GM12875 (cell line): ENCODE measurements at regions not wholly inside any gene's neighbourhood (a gene's known extent, or its start where the extent isn't known, plus 50 kb on each side); places are given as distances from the start of the nearest gene placed in this dataset.

Experiments
- H3K4me3 ChIP-seq: one replicate; pipeline ENCODE4 v1.5.1; 2011; ENCODE audit warnings: low read depth, low read length, control low read depth
- TF ChIP-seq, protein P1 (sequence below): IDR thresholded peaks from 2 replicates; pipeline ENCODE4 v1.5.1; 2011; ENCODE audit warnings: low read depth, mild to moderate bottlenecking, control low read depth, inconsistent platforms, low read length, moderate library complexity, borderline replicate concordance; ENCODE audit not compliant: insufficient read depth

DNA sequence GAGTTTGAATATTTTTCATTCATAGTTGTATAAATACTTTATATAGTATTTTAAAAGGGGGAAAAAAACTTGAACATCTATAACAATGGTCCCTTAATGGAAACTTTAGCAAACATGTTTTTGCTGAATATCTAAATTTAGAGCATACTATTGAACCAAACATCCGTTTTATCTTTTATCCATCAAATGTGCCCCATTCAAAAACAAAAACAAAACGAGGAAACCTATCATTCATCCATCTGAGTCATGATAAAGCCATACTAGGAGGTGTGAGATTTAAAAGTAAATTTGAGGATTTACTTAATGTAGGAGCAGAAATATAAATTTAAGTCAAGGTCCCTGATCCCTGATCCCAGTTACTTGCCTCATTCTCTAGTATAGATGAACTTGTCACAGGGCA is 463.6 kb upstream of the MDFIC2 start:
- no peak overlapping the region for H3K4me3 ChIP-seq
- TF ChIP-seq, protein P1, sequence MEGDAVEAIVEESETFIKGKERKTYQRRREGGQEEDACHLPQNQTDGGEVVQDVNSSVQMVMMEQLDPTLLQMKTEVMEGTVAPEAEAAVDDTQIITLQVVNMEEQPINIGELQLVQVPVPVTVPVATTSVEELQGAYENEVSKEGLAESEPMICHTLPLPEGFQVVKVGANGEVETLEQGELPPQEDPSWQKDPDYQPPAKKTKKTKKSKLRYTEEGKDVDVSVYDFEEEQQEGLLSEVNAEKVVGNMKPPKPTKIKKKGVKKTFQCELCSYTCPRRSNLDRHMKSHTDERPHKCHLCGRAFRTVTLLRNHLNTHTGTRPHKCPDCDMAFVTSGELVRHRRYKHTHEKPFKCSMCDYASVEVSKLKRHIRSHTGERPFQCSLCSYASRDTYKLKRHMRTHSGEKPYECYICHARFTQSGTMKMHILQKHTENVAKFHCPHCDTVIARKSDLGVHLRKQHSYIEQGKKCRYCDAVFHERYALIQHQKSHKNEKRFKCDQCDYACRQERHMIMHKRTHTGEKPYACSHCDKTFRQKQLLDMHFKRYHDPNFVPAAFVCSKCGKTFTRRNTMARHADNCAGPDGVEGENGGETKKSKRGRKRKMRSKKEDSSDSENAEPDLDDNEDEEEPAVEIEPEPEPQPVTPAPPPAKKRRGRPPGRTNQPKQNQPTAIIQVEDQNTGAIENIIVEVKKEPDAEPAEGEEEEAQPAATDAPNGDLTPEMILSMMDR = no peak

DNA sequence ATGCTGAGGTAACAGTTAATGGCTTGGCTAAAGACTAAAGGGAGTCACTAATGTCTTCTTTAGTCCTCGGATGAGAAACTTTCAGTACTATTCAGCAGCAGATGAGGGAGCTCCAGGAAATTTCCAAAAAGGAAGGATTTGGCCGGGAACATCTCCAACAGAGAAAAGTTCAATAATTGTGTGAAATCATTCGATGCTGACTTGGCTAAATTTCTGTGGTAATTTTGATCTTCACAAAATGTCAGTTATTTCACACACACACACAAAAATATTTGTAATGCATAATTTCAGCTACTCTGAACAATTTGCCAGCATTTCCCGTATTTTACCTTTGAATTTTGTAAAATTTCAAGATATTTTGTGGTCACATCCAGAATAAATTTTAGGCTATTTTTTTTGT is 462.8 kb upstream of the MDFIC2 start:
- H3K4me3 ChIP-seq = no peak overlapping the region
- TF ChIP-seq, protein P1 = no peak

DNA sequence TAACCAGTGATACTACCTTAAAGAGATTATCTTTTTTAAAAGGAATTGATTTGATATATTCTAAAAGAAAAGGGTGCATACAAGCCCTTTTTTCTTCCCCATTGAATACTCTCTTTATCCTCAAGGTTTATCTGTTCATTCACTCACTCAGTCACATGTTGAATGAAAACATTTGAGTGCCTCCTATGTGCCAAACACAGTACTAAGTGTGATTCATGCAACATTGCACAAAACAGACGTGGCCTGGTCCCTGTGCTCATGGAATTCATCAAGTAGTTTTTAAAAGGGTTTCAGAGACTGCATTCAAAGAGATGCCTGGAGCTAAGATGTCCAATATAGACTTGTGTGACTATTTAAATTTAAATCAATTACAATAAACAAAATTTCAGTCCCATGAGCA is 462.2 kb upstream of the MDFIC2 start:
- H3K4me3 ChIP-seq = no peak overlapping the region
- TF ChIP-seq, protein P1 = no peak

DNA sequence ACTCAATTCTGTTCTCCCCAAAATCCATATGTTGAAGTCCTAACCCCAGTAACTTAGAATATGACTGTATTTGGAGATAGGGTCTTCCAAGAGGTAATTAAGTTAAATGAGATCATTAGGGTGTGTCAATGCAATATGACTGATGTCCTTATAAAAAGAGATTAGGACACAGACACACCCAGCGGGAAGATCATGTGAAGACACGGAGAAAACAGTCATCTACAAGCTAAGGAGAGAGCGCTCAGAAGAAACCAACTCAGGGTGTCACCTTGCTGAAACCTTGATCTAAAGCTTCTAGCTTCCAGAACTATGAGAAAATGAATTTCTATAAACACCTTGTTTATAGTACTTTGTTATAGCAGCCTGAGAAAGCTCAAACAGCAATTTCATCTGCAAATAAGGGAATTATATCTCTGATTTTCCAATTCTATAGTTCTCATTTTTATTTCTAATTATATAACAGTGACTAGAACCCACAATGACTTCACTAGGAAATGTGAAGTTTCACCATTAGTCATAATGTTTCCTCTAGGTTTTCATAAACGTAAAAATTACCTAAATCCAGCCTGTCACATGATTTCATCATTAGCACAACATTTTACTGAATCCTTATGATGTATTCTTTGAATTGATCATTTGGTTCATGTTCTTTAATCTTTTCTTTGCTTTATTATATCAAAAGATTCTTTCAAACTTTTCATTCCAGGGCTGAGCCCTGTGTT is 459.1 kb upstream of the MDFIC2 start:
- TF ChIP-seq, protein P1 = no peak
- H3K4me3 ChIP-seq = no peak overlapping the region

DNA sequence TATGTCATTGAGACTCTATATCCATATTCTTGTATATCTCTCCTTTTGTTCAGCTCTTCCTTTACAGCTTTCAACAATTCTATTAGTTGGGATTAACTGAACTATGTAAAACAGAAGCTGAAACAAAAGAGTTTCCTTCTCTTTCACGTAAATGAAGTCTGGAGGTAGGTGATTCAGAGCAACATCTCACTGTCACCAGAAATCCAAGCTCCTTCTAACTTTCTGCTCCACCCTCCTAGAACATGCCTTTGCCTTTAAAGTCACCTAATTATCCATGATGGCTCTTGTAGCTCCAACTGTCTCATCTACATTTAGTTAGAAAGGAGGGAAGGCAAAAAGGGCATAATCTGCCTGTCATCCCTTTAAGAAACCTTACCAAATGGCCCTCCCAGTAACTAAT is 458.2 kb upstream of the MDFIC2 start:
- no peak overlapping the region for H3K4me3 ChIP-seq
- TF ChIP-seq, protein P1 = no peak

DNA sequence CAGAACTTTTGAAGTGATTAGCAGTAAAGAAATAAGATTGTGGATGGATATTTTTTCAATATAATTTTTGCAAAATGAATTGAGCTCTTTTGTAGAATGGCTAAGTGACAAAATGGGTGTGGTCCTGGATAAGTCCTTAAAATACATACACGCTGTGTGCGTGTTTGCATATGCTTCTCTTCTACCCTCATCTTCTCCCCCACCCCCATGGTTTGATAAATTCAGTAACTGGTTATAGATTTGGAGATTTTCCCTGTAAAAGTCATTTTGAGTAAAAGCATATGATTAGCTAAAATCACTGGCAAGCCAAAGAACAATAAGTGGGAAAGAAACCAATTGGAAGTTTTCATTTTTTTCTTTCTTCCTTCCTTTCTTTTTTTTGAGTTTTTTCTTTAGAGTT is 453.9 kb upstream of the MDFIC2 start:
- no peak overlapping the region for H3K4me3 ChIP-seq
- TF ChIP-seq, protein P1 = no peak

DNA sequence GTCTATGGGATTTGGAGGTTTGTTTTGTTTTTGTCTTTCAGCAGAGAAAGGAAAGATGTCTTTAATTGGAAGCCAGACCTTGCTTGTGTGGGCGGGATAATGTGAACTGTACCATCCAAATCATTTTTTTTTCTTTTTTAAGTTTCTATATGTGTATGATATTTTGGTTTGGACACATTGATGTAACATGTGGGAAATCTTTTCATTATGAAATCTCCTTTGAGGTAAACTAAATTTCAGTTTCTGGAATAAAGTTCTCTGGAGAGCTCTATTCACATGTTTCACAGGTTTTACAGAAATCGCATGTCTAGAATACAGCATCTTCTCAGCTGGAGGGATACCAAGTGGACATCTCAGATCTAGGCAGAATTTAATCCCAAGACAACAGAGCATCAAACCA is 451.5 kb upstream of the MDFIC2 start:
- H3K4me3 ChIP-seq = no peak overlapping the region
- TF ChIP-seq, protein P1 = no peak
